LHCN-M2 (cell line): ENCODE measurements at regions not wholly inside any gene's neighbourhood (a gene's known extent, or its start where the extent isn't known, plus 50 kb on each side); places are given as distances from the start of the nearest gene placed in this dataset.
A peak's percentile ranks its signal among the peaks of the same experiment; 100 is the strongest.
"Not testable (repeated sequence)": the region's sequence is repeated elsewhere in the genome, so short reads cannot be mapped to it uniquely, and the experiment has no call there.

Experiments
- DNase-seq: peaks from one replicate; pipeline ENCODE4 v3.0.0-alpha.2; 2012; ENCODE audit warnings: low read depth

DNA sequence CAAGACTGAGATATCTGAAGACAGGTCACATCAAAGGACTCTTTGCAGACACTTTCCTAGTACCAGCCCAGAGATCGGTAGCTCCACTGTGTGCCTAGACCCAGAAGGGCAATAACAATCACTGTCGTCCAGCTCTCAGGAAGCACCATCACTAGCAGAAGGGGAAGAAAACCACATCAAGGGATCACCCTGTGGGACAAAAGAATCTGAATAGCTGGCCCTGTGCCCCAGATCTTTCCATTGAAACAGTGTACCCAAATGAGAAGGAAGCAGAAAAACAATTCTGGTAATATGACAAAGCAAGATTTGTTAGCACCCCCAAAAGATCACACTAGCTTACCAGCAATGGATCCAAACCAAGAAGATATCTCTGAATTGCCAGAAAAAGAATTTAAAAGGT lies 404.4 kb upstream of the NECTIN3 start:
- DNase-seq = no peak

DNA sequence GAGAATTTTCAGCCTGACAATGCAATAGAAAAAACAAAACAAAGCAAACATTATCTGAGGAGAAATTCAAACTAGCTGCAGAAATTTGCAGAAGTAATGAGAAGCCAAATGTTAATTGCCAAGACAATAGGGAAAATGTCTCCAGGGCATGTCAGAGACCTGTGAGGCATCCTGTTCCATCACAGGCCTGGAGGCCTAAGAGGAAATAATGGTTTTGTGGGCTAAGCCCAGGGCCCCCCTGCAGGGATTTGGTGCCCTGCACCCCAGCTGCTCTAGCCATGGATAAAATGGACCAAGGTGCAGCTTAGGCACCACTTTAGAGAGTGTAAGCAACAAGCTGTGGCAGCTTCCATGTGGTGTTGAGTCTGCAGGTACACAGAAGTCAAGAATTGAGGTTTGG lies 401.2 kb upstream of the NECTIN3 start:
- DNase-seq = no peak

DNA sequence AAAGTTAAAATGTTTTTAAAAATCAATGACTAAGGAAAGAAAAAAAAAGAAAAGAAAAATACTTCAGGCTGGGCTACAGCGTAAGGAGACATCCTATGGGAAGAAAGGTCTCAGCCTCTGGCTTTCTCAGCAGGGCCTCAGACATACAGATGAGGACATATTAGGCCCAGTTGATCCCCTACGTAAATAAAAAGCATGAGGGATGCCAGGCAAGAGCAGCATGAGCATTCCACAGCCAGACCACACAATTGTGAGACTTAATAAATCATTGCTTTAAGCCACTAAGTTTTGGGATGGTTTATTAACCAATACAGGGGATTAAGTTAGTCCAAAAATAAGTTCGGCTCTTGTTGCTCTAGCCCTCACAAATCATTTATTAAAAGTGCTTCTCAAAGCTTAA lies 394.1 kb upstream of the NECTIN3 start:
- no peak for DNase-seq

DNA sequence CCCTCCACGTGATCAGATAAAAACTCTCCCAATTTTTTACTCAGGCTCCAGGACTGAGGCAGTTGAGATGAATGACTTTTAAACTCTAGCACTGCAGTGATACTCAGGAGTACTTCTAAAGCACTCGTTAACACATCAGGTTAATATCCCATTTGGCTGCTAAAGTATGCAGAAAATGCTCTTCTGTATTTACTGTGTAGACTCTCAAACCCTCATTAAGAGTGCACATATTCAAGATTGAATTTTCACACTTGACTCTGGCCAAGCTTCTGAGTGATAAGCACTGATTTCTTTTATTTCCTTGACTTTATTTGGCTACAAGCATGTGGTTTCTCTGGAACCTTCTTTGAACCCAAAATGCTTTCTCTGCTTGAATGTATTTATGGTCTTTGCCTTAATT lies 392.3 kb upstream of the NECTIN3 start:
- no peak for DNase-seq

DNA sequence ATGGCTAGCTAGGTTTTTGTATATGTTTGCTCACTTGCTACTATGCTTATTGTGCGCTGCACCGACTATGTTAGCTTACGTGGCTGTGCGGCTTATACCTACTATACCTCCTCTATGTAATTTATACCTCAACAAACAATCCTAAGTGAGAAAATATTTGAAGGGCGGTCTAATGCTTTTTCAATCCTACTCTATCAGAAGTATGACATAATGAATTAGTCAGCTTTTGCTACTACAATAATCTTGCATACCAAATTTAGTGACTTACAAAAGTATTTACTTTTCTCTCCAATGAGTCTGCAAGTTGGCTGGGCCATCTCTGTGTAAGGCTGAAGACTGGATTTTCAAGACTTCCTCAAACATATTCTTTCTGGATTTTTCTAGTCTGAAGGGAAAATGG lies 391.2 kb upstream of the NECTIN3 start:
- no peak for DNase-seq

DNA sequence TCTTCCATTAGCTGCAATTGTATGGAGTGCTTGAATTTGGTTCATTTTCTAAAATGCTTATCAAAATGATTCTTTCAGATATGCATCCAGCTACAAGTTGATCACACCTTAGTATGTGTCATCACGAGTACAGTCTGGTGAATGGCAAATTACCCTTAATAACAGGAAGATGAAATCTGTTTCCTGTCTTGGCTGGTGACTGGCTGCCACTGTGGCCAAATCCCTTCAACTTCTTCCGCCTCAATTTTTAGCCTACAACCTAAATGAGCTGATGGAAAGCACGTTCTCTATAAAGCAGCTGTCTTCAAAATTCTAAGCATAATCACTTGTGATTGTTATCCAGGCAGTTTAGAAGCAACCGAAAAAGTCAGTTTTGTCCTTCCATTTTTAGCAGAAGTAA lies 387.1 kb upstream of the NECTIN3 start:
- no peak for DNase-seq

DNA sequence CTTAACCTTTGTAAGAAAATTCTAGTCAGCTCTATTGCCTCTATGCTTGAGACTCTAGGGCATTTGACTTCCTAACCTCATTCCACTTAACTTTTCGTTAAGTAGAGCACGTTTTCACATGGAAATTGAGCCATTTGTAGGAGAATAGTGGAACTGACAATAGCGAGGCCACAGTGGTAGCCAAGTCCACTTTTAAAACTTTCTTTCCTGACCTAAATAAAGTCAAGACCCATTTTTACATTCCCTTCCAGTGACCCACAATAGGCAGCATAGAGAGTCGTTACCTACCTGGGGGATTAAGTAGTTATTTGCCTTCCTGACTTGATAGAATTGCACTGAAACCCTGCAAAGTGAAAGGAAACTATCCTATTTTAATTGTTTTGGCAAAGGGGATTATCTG lies 386.0 kb upstream of the NECTIN3 start:
- DNase-seq = no peak

DNA sequence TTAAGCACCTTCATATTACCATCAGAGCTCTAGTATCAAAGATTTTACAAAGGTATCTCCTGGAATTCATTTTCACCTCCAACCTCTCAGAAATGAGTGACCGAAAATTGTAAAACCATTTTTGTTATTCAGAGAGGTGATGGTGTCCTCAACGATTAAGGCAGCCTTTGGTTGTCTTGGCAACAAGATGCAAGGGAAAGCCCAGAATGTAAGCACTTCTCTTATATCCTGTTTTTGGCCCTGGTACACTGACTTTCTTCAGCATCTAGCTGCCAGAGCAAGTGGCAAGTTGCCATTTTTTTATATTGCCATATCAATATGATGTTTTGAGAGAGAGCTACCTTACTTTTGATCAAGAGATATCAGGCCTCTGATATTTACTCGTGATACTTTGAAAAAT lies 384.9 kb upstream of the NECTIN3 start:
- DNase-seq = no peak

DNA sequence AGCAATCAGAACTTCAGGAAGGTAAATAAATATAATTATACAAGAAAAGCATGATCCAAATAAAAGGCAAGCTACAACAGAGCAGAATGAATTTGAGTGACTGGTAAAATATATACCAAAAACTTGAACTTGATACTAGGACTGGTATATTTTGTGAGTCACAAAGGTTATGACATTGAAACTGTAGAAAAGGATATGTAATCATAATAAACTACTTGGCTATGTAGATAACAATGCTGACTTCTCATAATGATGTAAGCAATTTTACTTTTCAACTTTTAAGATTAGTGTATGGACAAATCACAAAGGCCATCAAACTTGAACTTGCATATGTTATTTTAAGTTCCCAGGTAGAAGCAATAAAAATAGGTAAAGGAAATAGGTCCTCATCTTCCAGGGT lies 384.5 kb upstream of the NECTIN3 start:
- DNase-seq = no peak

DNA sequence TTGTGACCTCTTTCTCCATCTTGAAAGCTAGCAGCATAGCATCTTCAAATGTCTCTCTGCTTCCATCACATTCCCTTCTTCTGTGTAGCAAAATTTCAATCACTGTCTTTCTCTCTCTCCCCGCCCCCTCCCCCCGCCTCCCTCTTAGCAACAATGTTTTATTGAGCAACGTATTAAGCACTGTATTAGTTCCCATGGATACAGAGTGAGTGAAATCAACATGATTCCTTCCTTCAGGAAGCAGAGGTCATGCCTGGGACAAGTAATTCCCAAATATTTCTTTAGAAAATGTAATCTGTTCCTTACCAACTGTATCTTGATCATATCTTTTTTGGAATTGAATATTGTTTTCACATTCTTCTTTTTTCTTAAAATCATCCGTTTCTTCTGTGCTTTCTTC lies 373.7 kb upstream of the NECTIN3 start:
- DNase-seq = peak; percentile 19

DNA sequence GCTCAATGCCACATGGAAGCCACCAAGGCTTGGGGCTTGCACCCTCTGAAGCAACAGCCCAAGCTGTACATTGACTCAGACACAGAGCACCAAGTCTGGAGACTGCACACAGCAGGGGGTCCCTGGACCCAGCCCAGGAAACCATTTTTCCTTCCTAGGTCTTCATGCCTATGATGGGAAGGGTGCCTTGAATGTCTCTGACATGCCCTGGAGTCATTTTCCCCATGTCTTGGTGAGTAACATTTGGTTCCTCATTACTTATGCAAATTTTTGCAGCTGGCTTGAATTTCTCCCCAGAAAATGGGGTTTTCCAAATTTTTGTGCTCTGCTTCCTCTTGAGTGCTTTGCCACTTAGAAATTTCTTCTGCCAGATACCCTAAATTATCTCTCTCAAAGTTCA lies 367.3 kb upstream of the NECTIN3 start:
- DNase-seq = not testable (repeated sequence)

DNA sequence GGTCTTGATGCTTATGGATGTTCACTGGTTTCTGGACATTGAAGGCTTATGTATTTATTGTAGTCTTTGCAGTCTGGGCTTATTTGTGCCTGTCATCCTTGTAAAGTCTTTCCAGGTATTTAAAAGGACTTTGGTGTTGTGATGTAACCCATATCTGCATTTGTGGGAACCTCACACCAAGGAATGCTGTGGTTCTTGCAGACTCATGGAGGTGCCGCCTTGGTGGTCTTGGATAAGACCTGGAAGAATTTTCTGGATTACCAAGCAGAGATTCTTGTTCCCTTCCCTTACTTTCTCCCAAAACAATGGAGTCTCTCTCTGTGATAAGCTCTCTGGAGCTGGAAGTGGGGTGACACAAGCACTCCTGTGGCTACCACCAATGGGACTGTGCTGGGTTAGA lies 363.5 kb upstream of the NECTIN3 start:
- no peak for DNase-seq

DNA sequence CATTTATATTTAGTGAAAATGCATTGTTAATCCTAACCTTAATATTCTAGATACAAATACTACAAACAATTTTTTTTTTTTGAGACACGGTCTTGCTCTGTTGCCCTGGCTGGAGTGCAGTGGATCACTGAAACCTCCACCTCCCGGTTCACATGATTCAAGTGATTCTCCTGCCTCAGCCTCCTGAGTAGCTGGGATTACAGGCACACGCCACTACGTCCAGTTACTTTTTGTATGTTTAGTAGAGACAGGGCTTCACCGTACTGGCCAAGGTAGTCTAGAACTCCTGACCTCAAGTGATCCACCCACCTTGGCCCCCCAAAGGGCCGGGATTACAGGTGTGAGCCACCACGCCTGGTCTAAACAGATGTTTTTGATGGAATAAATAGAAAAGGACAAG lies 361.5 kb upstream of the NECTIN3 start:
- no peak for DNase-seq

DNA sequence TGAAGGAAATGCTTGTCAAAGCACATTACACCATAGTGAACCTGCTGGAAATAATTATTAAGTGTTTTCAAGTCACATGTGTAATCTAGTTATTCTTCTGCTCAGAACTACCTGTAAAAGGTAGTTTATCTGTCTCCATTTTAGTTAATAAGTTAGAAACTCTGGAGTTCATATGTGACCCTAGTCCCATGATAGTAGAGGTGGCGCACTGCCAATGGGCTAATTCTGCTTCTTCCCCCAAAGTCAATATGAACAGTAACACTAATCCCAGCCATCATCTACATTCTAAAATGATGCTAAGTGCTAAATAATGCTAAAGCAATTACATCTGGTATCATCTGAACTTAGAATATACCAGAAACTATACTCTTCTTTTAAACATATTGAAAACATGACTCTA lies 361.0 kb upstream of the NECTIN3 start:
- DNase-seq = no peak

DNA sequence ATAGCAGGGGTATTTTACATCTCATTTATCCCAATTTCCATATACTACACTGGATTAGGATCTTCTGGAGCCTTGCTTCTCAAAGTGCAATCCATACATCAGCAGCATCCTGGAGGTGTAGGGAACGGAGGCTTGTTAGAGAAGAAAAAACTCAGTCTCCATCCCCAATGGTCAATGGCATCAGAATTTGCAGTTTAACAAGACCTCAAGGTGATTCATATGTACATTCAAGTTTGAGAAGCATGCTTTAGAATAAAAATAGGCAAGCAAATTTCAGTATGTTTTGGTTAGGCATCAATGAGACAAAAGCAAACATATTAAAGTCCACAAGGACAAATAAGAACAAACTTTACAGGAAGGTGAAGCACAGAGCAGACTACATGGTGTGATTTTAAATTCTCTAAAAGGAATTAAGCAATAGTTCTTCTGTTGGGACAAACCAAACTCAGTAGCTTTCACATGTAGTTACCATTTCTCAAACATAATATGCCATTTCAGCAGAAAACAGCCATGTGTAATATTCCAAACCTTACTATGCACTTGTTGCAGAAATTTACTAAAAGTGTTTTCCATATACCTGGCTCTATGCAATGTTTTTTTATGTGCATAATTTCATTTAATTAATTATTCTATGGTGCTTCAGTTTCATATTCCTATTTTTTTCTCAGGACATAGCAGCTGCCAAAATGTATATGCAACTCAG lies 360.3 kb upstream of the NECTIN3 start:
- no peak for DNase-seq

DNA sequence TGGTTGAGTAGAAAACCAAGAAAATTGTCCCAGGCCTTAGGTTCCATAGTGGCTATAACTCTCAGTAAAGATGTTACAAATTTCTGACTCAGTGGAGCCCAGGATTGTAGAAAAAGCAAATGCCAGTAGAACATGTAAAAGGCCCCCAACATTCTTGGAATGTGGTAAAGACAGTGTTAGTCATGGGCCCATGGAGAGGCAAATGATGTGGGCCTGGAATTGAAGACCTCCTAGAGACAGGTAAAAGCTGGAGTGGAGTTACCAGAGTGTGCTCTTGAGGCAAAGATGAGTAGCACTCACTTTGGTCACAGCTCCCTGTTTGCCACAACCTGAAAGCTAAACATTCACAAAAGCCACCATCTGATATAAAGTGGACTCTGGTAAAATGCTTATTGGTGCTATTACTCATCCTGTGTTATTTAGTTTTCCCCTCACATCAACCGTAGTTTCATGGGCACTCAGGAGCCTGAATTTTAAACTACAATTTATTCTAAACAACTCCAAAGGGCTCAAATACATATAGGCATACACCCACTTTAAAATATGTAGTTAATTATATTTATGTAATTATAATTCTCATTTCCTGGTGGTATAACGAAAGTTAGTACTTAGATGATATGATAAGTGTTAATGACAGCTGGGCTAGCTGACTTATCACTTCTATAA lies 359.6 kb upstream of the NECTIN3 start:
- no peak for DNase-seq

DNA sequence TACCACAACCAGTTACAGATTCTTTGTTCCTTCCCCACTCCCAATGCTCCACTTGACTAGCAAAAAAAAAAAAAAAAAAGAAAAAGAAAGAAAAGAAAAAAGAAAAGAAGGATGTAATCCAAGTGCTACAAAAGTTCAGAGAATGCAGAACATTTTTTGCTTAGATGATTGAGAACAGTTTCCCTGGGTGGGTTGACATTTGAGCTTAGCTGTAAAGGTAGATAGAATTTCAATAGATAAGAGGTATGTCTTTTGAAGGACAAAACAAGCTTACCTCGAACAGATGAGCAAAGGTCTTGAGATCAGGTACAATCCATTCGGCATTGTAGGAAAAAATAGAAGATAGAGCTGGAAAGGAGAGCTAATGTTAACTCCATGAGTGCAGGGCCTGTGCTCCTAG lies 344.6 kb upstream of the NECTIN3 start:
- DNase-seq = no peak

DNA sequence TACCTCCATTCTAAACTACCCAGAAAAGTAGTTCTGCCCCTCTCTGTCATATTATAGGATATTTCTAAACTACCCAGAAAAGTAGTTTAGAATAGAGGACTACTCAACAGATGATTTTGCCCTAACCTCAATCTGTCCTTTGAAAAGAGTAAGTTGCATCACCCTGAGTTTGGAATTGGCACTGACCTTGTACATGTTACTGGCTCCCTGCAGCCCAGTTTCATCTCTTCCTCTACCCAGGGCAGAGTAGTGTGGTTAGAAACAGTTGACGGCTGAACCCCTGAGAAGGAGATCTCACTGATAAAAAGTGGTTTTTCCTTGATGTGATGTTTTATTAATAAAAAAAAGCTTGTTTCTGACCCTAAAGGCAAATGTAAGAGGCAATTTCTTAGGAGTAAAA lies 340.5 kb upstream of the NECTIN3 start:
- DNase-seq = peak; percentile 11

DNA sequence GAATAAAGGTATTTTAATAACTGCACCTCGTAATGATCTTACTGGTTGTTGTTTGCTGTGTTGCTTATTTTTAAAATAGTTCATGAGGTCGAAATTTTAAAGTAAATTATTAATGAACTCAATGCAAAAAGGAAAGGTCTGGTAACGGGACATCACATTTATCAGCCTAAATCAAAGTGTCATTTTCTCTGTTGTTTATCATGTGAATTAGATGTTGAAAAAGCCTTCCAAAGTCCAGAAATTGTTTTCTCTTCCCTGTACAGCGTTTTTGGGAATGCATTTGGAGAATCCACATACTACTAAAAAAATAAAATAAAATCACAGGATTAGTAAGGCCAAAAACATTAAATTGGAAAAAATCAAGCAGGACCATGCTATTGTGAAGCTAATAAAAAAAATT lies 339.2 kb upstream of the NECTIN3 start:
- no peak for DNase-seq

DNA sequence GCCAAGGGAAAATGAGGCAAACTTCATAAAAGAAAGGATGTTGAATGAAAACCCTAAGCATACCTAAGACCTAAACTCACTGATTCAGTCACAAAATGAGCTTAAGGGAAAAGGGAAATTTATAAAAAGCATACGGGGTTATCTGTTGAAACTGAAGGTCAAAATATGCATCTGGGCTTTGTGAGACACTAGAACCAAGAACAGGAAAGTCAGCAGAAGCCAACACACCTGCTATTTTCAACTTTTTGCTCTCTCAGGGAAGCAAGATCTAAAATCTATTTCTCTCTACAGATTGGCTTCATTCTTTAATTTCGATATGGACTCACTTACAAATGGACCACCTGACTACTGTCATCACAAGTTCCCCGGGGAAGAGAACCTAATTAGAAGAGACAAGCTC lies 338.6 kb upstream of the NECTIN3 start:
- no peak for DNase-seq

DNA sequence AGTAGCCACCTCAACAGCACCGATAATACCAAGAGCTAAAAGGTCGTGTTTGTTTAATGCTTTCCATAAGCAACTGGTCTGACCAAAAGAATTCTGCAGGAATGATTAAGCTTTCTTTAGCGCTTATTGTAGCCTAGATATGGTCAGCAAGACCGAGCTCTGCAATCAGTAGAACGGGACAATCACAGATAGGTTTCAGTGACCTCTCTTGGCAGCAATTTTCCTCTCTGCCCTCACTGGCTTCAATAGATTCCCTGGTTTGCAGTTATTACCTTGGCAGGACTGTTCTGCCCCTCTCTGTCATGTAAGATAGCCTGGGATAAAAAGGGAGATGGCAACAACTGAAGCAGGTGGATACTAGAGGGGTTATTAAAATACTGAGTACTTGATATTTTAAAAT lies 337.1 kb upstream of the NECTIN3 start:
- no peak for DNase-seq

DNA sequence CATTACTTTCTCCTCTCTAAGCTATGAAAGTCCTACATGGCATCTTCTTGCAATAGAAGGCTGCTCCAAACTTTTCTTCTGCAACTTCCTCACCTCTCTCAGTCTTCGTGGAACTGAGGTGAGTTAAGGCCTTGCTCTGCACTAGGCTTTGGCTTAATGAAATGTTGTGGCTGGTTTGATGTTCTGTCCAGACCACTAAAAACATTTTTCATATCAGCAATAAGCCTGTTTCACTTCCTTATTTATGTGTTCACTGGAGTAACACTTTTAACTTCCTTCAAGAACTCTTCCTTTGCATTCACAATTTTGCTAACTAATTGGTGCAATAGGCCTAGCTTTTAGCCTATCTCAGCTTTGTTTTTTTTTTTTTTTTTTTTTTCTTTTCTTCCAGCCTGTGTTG lies 335.3 kb upstream of the NECTIN3 start:
- no peak for DNase-seq

DNA sequence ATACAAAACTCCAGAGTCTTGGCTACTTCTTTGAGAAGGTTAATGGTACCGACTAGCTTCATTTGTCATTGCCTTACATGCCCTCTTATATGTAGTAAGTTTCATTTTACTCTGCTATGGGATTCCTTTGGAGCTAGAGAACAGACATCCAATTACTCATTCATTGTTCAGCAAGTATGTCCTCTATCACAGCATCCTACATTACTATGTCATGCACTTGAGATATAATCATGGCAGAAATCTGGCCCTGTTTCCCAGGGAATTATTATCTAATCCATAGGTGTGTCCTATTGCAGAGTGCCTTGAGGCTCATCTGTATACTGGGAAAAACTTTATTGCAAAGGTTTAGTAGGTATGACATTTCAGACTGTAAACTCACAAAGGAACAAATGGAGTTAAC lies 333.1 kb upstream of the NECTIN3 start:
- DNase-seq = peak; percentile 12

DNA sequence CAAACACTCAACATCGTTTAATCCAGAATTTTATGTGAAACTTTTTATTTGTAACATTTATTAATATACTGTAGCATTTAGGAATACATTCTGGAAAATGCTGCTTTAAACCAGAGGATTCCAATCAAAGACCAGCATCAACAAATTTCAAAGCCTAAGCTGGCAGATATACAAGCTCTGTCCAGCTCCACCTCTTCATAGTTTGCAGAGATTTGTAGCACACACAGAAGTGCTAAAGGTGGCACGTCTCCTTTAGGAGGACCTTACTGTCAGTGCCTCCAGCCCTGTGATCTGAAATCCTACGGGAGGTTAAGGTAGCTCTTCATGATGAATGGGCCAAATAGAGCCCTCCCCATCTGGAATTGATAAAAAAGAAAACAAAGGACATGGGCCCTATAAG lies 329.7 kb upstream of the NECTIN3 start:
- DNase-seq = no peak
